Adrenal gland (tissue), 5 donors: ENCODE measurements at regions not wholly inside any gene's neighbourhood (a gene's known extent, or its start where the extent isn't known, plus 50 kb on each side); places are given as distances from the start of the nearest gene placed in this dataset.

ENCODE experiments used
- POLR2A ChIP-seq, 2 donors: fragments of 450-650 bp; IDR thresholded peaks; one replicate each; pipeline ENCODE4 v1.6.1; 2017; ENCODE audit warnings: antibody characterized with exemption in 2 of 2, mild to moderate bottlenecking in 2 of 2, moderate library complexity in 1 of 2
- TF ChIP-seq, protein P1 (sequence below), 6 experiments: fragments of 450-650 bp in 4 of 6; fragments of 200-600 bp in 2 of 6; sonication (generic) in 1 of 6; IDR thresholded peaks; 1 replicate in 5 of 6; 2 replicates in 1 of 6; pipeline versions ENCODE4 v1.5.1 to v1.8.0; 2016 to 2021; ENCODE audit warnings: antibody characterized with exemption in 6 of 6, mild to moderate bottlenecking in 2 of 6, moderate library complexity in 1 of 6
- donor health status: DM: no; HTN: no; CAD: no.

- TF ChIP-seq, protein P1, sequence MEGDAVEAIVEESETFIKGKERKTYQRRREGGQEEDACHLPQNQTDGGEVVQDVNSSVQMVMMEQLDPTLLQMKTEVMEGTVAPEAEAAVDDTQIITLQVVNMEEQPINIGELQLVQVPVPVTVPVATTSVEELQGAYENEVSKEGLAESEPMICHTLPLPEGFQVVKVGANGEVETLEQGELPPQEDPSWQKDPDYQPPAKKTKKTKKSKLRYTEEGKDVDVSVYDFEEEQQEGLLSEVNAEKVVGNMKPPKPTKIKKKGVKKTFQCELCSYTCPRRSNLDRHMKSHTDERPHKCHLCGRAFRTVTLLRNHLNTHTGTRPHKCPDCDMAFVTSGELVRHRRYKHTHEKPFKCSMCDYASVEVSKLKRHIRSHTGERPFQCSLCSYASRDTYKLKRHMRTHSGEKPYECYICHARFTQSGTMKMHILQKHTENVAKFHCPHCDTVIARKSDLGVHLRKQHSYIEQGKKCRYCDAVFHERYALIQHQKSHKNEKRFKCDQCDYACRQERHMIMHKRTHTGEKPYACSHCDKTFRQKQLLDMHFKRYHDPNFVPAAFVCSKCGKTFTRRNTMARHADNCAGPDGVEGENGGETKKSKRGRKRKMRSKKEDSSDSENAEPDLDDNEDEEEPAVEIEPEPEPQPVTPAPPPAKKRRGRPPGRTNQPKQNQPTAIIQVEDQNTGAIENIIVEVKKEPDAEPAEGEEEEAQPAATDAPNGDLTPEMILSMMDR (IDR thresholded peaks at IDR 0.05): no peak
- no peak for TF ChIP-seq POLR2A (IDR thresholded peaks at IDR 0.05)
Observed at GRCh38 chr13:107641574-107641973, 573.8 kb downstream of the LIG4 start.
